Stimulated activated CD8-positive, alpha-beta memory T cell treated with anti-CD3 and anti-CD28 coated beads, Interleukin-2, amount 100 ng/mL, for 48 hours (primary cell): ENCODE measurements at regions not wholly inside any gene's neighbourhood (a gene's known extent, or its start where the extent isn't known, plus 50 kb on each side); places are given as distances from the start of the nearest gene placed in this dataset.

ENCODE experiments used
- DNase-seq, 2 donors: peaks; one replicate each; pipeline ENCODE4 v3.0.0-alpha.2; 2020; ENCODE audit warnings: low read depth in 2 of 2

- no peak for DNase-seq
These were observed 79.3 kb upstream of the PMEPA1 start for GRCh38 chr20:57788936-57789613.

GRCh38 chr20:57787990-57788781 is 78.4 kb upstream of the PMEPA1 start:
- no peak for DNase-seq

GRCh38 chr20:57787151-57787989 is 77.6 kb upstream of the PMEPA1 start:
- no peak for DNase-seq

- no peak for DNase-seq
These were observed 76.6 kb upstream of the PMEPA1 start for GRCh38 chr20:57786304-57786932.

GRCh38 chr20:57785720-57786119 is 75.9 kb upstream of the PMEPA1 start:
- no peak for DNase-seq

GRCh38 chr20:57785061-57785460 is 75.2 kb upstream of the PMEPA1 start:
- no peak for DNase-seq

GRCh38 chr20:57783956-57784837 is 74.4 kb upstream of the PMEPA1 start:
- no peak for DNase-seq

- no peak for DNase-seq
These were observed 73.4 kb upstream of the PMEPA1 start for GRCh38 chr20:57783196-57783595.

GRCh38 chr20:57782631-57783041 is 72.8 kb upstream of the PMEPA1 start:
- DNase-seq: no peak

- DNase-seq: no peak
These were observed 72.1 kb upstream of the PMEPA1 start for GRCh38 chr20:57781901-57782300.

GRCh38 chr20:57780906-57781305 is 71.1 kb upstream of the PMEPA1 start:
- no peak for DNase-seq

GRCh38 chr20:57780398-57780797 is 70.6 kb upstream of the PMEPA1 start:
- DNase-seq: no peak

GRCh38 chr20:57779401-57780003 is 69.7 kb upstream of the PMEPA1 start:
- no peak for DNase-seq

GRCh38 chr20:57777911-57778310 is 68.1 kb upstream of the PMEPA1 start:
- DNase-seq: no peak

- DNase-seq: no peak
These were observed 65.1 kb upstream of the PMEPA1 start for GRCh38 chr20:57774951-57775350.

- DNase-seq: no peak
These were observed 64.5 kb upstream of the PMEPA1 start for GRCh38 chr20:57774111-57774880.

GRCh38 chr20:57773059-57773815 is 63.4 kb upstream of the PMEPA1 start:
- DNase-seq: no peak

GRCh38 chr20:57772349-57772964 is 62.6 kb upstream of the PMEPA1 start:
- no peak for DNase-seq
